Osteocyte (in vitro differentiated cells): ENCODE measurements at regions not wholly inside any gene's neighbourhood (a gene's known extent, or its start where the extent isn't known, plus 50 kb on each side); places are given as distances from the start of the nearest gene placed in this dataset.

ENCODE experiments used
- DNase-seq: peaks from one replicate; pipeline ENCODE4 v3.0.0; 2021; ENCODE audit warnings: mixed read lengths; ENCODE audit not compliant: unreplicated experiment; ENCODE audit errors: extremely low spot score
- H3K27ac Mint-ChIP-seq: one replicate; pipeline ENCODE4 v1.8.0; 2021; ENCODE audit warnings: mild to moderate bottlenecking, mixed read lengths; ENCODE audit not compliant: unreplicated experiment
- H3K27me3 Mint-ChIP-seq: one replicate; pipeline ENCODE4 v1.8.0; 2021; ENCODE audit warnings: mixed read lengths; ENCODE audit not compliant: unreplicated experiment
- H3K36me3 Mint-ChIP-seq: one replicate; pipeline ENCODE4 v1.8.0; 2021; ENCODE audit warnings: mixed read lengths; ENCODE audit not compliant: unreplicated experiment
- H3K4me1 Mint-ChIP-seq: one replicate; pipeline ENCODE4 v1.8.0; 2021; ENCODE audit warnings: mixed read lengths; ENCODE audit not compliant: unreplicated experiment
- H3K4me3 Mint-ChIP-seq: one replicate; pipeline ENCODE4 v1.8.0; 2021; ENCODE audit warnings: mild to moderate bottlenecking, moderate library complexity, mixed read lengths; ENCODE audit not compliant: unreplicated experiment
- H3K9me3 Mint-ChIP-seq: one replicate; pipeline ENCODE4 v1.8.0; 2021; ENCODE audit warnings: mixed read lengths; ENCODE audit not compliant: unreplicated experiment
- TF ChIP-seq, protein P1 (sequence below): fragments of 200-600 bp; sonication (generic); IDR thresholded peaks from 2 replicates; pipeline ENCODE4 v1.5.0; 2021; ENCODE audit warnings: antibody characterized with exemption, mild to moderate bottlenecking, moderate library complexity

DNA sequence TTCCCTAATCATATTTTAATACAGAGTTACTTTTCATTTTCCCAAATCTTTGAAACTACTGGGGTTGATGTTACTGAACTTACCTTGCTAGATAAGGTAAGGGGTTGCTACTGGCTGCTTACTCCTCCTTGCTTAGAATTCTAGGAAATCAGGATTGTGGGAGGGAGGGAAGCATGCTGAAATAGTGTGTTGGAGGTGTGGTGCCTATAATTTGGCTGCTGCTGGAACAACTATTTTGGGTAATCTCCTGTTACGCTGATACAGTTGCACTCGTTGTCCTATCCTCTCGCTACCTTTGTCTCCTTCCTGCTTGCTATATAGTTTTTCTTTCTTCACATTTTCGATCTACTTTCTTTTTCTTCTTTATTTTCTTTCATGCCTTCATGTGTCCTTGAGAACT is 83.7 kb downstream of the BMP2 start:
- Mint-ChIP-seq H3K9me3 (no peaks in the 10 kb centered on the region), H3K27me3 (no peaks in the 10 kb centered on the region), H3K4me1 (no peaks in the 10 kb centered on the region), H3K27ac (no peak overlapping the region), H3K36me3 (no peaks in the 10 kb centered on the region), H3K4me3 (no peak overlapping the region)
- DNase-seq, result no peak
- TF ChIP-seq, protein P1, sequence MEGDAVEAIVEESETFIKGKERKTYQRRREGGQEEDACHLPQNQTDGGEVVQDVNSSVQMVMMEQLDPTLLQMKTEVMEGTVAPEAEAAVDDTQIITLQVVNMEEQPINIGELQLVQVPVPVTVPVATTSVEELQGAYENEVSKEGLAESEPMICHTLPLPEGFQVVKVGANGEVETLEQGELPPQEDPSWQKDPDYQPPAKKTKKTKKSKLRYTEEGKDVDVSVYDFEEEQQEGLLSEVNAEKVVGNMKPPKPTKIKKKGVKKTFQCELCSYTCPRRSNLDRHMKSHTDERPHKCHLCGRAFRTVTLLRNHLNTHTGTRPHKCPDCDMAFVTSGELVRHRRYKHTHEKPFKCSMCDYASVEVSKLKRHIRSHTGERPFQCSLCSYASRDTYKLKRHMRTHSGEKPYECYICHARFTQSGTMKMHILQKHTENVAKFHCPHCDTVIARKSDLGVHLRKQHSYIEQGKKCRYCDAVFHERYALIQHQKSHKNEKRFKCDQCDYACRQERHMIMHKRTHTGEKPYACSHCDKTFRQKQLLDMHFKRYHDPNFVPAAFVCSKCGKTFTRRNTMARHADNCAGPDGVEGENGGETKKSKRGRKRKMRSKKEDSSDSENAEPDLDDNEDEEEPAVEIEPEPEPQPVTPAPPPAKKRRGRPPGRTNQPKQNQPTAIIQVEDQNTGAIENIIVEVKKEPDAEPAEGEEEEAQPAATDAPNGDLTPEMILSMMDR, result no peak

DNA sequence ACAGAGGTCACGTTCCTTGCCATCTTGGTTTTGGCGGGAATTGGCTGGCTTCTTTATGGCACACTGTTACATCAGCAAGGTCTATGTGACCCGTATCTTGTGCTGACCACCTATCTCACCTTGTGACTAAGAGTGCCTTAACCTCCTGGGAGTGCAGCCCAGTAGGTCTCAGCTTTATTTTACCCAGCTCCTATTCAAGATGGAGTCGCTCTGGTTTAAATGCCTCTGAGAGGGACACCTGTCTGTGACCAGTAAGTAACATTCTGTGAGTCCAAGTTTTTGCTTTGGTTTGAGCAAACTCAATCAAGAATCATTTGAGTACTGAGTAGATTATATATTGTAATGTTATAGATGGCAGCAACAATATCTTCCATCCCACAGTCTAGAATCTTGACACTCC is 85.0 kb downstream of the BMP2 start:
- DNase-seq, result no peak
- Mint-ChIP-seq H3K27me3 (no peaks in the 10 kb centered on the region), H3K9me3 (no peaks in the 10 kb centered on the region), H3K4me3 (no peak overlapping the region), H3K27ac (no peak overlapping the region), H3K4me1 (no peaks in the 10 kb centered on the region), H3K36me3 (no peaks in the 10 kb centered on the region)
- TF ChIP-seq, protein P1, result no peak

DNA sequence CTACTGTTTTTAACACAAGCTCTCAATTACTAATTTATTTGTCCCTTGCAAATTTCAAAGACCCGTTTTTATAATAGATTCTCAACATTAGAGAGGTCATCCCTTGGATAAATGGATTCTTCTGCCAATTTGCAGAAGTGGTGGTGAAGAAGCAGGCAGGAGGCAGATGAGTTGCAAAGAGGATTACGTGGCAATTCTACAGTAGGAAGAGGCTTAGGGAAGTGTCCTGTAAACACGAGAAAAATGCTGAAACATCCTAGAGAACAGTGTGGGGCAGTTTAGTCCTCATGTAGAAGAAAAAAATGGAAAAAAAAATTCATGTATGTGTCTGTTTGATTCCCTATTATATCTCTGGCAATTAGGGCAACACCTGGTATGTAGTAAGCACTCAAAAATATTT is 87.6 kb downstream of the BMP2 start:
- H3K9me3 Mint-ChIP-seq, result no peaks in the 10 kb centered on the region
- no peak overlapping the region for H3K4me3 Mint-ChIP-seq
- H3K4me1 Mint-ChIP-seq, result no peaks in the 10 kb centered on the region
- H3K36me3 Mint-ChIP-seq, result no peaks in the 10 kb centered on the region
- no peak overlapping the region for H3K27ac Mint-ChIP-seq
- H3K27me3 Mint-ChIP-seq, result peaks cover 6% of the 10 kb centered on the region
- TF ChIP-seq, protein P1, result no peak
- no peak for DNase-seq

DNA sequence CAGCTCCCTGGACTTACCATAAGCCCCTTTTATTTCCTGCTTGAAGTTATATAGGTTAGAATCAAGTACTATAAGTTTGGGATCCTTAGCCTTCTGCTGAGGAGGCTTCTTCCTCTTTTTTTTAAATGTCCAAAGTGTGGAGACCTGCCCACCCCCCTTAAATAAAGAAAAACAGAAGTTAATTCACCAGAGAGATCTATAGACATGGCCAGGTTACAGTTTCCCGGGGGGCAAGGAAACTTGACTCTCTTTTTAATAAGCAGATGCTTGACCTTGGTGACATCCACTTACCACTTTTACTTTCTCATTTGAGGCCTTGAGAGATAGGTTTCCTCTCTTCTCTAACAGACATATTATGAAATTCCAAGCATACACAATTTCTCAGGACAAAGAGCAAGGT is 88.3 kb downstream of the BMP2 start:
- Mint-ChIP-seq H3K36me3 (no peaks in the 10 kb centered on the region), H3K4me3 (no peak overlapping the region), H3K9me3 (no peaks in the 10 kb centered on the region), H3K27ac (no peak overlapping the region), H3K27me3 (peaks cover 7% of the 10 kb centered on the region), H3K4me1 (no peaks in the 10 kb centered on the region)
- no peak for DNase-seq
- TF ChIP-seq, protein P1, result no peak

DNA sequence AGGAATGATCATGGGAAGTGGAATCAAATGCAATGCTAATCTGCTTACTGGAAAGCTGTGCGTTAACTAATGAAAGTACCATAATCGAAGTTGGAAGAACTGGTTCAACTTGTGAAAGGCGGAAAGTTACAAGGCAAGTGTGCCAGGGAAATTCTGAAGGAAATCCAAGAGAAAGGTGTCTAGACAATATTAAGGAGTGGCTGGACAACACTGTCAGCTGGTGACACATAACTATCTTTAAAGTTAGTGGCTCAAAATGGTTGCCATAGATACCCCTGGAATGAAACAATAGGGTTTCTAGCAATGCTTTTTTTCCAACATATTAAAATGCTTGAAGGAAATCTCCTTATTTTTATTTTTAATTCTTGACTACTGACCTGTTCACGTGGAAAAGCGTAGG is 90.4 kb downstream of the BMP2 start:
- no peak overlapping the region for H3K4me3 Mint-ChIP-seq
- no peaks in the 10 kb centered on the region for H3K36me3 Mint-ChIP-seq

More for the DNA sequence above, 90.4 kb downstream of the BMP2 start:
- no peak for DNase-seq
- TF ChIP-seq, protein P1, result no peak
- Mint-ChIP-seq H3K27ac (no peak overlapping the region), H3K4me1 (no peaks in the 10 kb centered on the region), H3K9me3 (no peaks in the 10 kb centered on the region), H3K27me3 (peaks cover 9% of the 10 kb centered on the region)
